HG02678 (cell line): ENCODE measurements at regions not wholly inside any gene's neighbourhood (a gene's known extent, or its start where the extent isn't known, plus 50 kb on each side); places are given as distances from the start of the nearest gene placed in this dataset.
"Not testable (repeated sequence)": the region's sequence is repeated elsewhere in the genome, so short reads cannot be mapped to it uniquely, and the experiment has no call there.

ENCODE experiments used
- ATAC-seq: cut with Tn5 transposase; IDR thresholded peaks from one replicate; pipeline ENCODE4 v1.9.1; 2021; ENCODE audit warnings: mild to moderate bottlenecking, moderate library complexity; ENCODE audit not compliant: unreplicated experiment

DNA sequence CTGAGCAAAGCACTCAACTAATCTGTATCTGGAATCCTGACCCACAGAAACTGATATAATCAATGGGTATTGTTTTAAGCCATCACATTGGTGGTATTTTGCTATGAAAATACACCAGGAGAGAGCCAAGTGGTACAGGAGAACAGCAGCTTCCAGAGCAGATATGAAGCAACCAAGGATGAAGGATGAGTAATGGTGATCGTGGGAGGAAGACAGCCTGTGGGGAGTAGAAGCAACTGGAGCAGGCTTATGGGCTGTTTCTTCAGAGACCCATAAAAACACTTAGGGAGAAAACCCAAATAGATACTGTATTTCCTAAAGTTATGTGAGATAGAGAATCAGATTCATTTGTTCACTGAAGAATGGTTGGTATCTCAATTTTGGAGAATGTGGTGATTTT is 330.8 kb downstream of the NUP35 start:
- ATAC-seq = no peak

DNA sequence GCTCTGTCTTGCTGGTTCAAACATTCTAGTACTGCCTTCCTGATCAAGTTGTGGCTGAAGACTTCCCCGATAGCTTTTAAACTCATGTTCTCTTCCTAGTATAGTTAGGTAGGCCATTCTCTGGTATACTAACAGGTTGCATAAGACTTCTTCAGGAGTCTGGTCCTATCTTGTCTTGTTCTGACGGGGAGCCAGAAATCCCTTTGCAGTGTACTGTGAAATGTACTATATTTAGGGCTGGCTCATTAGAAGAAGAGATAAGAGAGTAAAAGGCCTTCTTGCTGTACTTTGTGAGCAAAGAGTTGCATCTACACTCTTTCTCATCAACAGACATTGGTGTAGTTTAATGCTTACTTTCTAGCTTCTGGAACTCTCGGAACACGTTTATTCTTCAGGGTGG is 331.9 kb downstream of the NUP35 start:
- no peak for ATAC-seq

GRCh38 chr2:183458460-183458859 is 334.2 kb downstream of the NUP35 start:
- no peak for ATAC-seq

- no peak for ATAC-seq
Observed at GRCh38 chr2:183459466-183459865, 335.2 kb downstream of the NUP35 start.

GRCh38 chr2:183463821-183464220 is 339.6 kb downstream of the NUP35 start:
- ATAC-seq = no peak

DNA sequence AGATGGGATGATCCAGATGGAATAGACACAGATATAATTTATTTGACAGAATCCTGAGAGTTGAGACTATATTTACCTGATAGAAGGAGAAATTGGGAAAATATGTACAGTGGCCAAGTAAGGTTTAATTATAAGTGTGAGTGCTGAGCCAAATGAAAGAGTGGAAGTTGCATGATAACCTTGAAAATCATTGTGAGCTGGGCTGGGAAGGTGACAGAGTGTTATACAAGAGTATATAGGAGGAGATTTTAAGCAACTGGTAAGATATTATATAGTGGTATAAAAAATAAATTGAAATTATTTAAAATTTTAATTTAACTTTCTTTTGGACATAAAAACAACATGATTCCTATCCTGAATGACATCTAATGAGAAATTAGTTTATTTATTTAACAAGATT is 340.8 kb downstream of the NUP35 start:
- ATAC-seq = no peak

DNA sequence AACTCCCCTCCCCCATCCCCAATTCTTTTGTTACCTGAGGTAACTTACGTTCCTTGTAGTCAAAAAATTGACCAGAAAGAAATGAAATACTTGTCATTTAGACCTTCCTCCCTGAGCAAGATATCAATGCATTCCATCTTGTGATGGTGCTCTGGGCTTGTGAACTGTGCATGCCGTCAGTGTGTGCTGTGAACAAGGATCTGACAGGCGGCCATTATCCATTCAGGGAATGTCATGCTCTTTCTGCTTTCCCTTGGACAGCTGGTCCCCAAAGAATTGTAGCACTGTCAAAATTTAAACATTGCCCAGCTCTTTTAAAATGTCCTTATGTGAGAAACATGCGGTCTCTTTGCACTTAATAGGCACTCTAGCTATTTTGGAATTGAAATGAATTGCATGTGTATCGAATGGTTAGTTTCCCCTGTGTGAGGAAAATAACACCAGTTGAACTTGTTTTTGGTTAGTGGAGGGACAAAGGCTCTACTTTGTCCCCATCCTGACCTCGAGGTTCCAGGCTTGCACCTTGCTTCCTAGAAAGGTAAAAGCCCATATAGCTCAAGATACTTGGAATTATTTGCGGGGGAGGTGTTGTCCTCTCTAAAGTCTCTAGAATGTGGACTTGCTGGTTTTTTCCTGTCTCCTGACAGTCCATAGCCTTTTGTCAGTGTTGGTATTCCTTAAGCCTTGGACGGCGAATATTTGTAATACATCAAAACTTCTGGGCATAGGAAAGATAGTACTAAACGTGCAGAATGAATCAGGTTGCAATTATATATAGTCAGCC is 350.9 kb downstream of the NUP35 start:
- ATAC-seq = no peak

- no peak for ATAC-seq
Observed at GRCh38 chr2:183476490-183476889, 352.2 kb downstream of the NUP35 start.

DNA sequence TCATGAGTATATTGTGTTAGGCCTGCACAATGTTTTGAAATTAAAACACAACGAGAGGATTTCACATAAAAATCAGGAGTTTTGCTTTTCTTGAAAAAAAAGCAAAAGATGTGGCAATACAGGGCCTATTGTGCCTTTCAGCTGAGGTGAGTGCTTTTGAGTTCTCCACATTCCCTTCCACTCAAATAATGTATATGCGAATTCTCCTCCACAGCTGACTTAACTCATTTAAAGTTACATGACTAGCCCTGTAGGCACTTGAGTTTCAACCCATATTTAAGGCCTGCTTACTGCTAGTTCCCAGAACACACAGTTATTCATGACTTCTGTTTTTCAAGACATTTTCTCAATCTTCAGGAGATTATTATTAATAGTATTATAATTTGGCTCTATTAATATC is 353.1 kb downstream of the NUP35 start:
- ATAC-seq = no peak

GRCh38 chr2:183478941-183479595 is 354.8 kb downstream of the NUP35 start:
- not testable (repeated sequence) for ATAC-seq

GRCh38 chr2:183487326-183487725 is 363.1 kb downstream of the NUP35 start:
- ATAC-seq = no peak

DNA sequence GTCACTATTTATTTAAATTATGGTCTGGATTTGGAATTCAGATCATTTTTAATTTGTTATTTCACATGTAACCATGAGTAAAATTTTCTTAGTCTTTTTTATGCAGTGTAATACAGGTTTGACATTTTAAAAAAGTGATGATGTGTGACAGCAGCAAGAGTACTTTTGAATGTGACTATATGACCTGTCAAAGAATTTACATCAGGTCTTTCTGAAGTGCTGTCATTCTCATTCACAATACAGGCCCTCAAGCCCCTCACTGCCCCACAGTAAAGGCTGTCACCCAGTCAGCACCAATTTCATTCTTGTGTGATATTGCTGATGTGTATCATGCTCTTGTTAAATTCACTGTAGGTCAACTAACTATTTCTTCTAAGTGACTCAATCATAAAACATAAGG is 364.2 kb downstream of the NUP35 start:
- no peak for ATAC-seq

- ATAC-seq = no peak
Observed at GRCh38 chr2:183490489-183490888, 366.2 kb downstream of the NUP35 start.

GRCh38 chr2:183490914-183491313 is 366.7 kb downstream of the NUP35 start:
- ATAC-seq = no peak

DNA sequence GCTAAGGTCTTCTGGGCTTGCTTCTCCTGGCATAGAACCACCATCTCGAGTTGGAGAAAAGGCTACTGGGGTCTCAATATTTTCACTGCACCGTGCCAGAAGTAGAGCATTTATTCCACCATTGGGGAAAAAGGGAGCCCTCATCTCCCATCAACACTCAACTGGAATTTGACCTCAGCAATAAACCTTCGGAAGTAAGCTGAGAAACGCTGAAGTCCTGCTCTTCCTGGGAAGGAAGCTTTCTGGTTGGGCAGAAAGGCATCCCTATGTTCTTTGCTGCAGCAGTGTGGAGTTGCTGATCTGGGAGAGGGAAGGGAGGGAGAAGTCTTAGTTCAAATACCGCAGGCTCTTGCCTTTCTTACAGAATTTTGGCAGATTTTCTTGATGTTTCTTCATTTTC is 368.8 kb downstream of the NUP35 start:
- ATAC-seq = no peak

DNA sequence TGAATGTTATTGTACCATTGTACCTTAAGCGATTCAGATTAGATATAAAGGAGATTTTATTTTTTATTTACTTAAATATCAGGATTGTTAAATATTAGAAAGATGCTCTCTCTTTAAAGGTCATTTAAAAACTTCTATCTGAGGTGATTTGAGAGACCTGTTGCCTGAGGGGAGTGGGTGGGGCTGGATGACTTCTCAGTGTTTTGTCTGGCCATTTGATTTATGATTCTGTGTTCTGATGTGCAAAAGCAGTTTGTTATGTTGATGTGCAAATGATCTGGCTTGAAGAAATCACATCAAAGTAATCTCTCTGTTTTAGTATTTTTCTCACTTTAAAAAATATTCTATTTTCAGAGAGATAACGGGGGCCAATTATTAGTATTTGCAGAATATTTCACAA is 370.8 kb downstream of the NUP35 start:
- ATAC-seq = no peak

- ATAC-seq = peak; percentile 90
Observed at GRCh38 chr2:183495589-183496267, 371.5 kb downstream of the NUP35 start.

- ATAC-seq = no peak
Observed at GRCh38 chr2:183497861-183498260, 373.6 kb downstream of the NUP35 start.

DNA sequence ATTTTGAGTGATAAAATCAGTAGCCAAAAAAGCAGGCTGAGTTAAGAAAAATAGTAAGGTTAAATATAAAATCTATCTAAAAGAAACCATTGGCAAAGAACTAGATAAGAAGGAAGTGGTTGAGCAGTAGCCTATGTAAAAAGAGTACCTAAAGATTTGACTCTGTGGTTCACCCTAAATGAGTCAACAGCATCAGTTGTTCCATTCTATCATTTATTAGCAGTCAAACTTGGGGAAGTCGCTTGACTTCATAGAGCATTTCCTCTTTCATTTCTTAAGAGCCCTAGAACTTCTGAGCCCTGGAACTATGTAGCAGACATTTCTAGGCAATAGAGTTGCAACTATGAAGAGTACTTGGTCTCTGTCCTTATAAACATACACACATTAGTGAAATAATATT is 381.7 kb downstream of the NUP35 start:
- peak; percentile 90 for ATAC-seq

GRCh38 chr2:183511154-183511553 is 386.9 kb downstream of the NUP35 start:
- no peak for ATAC-seq

DNA sequence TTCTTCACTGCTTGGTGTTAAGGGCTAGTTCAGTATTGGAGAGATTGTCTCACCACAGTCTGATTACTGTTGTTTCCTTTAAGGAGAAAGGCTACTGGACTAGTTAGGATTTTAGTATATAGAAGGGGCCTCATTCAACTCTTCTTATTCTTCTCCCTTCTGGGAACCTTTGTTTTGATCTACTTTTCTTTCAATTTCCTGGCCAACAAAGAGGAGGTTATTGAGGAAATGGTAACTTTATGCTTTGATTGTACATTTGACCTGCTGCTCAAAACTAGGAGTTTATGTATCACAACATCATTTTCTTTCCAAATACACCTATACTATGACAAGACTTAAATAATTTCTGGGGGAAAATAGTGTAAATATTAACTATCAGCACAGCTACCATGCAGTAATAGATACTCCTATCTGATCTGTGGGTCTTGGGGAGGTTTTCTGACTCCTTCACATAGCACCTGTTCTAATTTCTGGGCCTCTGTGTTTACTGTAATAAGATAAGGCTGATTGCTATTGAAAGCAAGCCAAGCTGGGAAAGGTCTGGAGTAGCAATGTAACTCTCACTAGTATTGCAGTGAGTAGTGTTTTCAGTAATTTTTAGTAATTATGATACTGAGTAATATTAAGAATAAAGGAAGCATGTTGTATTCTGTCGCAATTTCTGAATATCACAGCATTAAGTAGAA is 395.3 kb downstream of the NUP35 start:
- ATAC-seq = no peak
